ENCODE measurements at regions not wholly inside any gene's neighbourhood (a gene's known extent, or its start where the extent isn't known, plus 50 kb on each side); places are given as distances from the start of the nearest gene placed in this dataset.

DNA sequence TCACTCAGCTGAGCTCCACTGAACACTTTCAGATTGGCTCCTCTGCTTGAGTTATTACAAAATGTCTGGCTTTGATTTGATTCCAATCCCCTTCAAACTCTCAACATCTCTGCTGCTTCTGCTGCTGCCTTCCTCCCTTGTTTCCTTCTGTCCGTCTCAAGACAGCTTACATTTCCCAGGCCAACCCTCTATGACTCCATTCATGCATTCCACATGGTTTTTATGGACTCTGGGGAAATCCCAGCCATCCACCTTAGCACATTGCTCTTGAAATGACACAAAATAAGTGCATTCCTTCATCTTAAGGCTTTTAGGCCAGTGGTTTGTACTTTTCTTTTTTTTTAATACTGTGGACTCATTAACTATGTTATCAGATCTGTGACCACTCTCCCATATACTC, 68.5 kb upstream of the TMEM164 start:
- no peak for DNase-seq

DNA sequence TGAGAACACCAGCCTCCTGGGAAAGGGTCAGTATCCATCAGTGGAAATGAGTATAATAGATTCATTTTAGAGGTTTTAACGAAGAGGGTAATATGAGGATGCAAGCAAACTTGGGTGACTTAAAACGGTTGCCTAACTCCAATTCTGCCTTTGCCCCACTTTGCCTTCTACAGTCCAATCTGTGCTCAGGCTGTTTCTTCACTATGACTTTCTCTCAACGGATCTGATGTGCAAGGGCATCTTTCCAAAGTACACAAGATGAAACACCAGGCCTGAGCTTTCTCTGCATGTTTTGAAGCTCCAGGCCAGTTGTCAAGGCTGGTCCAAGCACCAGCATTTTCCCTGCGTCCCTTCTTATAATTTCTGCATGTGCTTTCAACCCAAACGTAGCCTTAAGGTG, 68.0 kb upstream of the TMEM164 start:
- no peak for DNase-seq

DNA sequence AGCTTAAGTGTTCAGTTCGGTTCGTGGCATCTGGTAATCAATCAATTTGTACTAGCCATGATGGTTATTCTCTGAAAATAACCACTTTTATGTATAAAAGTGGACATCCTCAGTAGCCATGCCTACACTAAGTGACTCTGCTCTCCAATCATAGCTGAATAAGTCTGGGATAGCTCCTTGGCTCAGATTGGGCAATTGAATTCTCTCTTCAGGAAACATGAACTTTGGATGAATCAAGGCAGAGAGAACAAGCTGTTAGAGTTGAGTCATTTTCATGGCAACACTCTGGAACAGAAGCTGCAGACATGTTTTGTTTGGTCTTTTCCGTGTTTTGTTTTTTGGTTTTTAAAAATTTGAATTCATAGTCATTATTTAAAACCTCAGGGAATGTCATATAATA, 66.8 kb upstream of the TMEM164 start:
- DNase-seq = no peak

DNA sequence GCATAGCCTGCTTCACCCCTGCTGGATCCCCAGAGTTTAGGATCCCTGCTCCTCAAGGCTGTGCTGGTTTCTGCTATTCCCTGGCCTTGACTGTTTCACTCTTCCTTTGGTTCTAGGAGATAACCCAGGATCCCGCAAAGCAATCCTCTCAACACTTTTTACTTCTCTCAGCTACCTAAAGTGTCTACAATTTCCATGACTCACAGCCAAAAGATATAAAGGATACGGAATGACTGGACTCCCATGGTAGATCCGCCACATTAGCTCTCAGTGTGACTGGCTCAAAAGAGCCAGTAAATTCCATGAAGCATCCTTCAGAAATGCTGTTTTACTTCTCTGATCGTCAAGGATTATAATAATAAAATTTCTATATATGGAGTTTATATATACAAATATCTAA, 66.3 kb upstream of the TMEM164 start:
- DNase-seq = no peak

DNA sequence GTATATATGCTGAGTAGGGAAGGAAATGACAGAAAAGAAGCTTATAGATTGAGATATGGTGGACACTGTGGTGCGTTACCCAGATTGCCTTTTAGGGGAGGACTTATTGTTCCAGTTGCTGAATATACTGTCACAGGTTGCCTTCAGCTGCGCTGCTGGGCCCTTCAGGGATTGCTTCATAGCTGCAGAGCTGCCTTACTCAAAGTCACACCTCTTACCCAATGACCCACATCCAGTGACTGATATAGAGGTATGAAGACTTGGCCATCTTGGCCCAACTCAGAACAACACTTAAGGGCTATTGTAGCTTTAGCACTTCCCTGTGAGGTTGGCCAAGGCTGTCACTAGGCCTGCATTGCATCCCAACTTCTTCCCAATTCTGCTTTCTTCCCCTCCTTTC, 63.4 kb upstream of the TMEM164 start:
- DNase-seq = no peak

DNA sequence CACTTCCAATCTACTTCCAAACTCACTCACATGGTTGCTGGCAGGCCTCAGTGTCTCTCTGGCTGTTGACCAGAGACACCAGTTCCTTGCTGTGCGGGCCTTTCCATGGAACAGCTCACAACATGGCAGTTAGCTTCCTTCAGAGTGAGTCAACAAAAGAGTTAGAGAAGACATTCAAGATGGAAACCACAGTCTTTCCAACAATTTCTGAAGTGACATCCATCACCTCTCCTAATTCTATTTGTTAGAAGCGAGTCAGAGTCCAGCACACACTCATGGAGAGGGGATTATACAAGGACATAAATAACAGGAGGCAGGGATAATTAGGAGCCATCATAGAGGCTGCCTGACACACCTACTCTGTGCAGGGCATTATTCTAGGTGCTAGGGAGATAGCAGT, 62.5 kb upstream of the TMEM164 start:
- no peak for DNase-seq

DNA sequence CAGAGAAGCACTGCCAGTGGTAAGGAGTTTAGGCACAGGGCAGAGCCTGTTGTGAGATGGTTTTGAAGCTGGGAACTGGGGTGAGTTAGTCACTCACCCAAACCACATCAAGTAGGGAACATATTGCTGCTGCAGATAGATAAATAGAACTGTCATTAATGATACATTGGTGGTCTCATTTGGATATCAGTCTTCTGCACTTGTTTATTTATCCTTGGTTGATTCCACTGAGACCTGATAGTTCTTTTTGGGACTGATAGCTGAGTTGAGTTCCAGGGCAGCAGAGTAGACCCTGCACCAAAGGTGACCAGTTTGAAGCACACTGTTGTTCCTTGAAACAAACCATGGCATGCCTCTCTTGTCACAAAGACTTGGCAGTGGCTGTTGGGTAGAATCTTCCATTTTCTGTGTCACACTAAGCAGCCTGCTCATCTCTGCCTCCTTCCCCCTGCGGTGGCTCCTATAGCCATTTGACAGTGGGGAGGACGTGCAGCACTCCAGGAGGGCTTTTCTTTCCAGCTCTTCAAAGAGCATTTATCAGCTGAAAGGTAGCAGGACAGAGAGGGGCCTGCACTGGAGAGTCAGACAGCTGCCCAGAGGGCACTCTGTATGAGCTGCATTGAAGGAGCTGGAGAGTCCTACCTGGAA, 59.7 kb upstream of the TMEM164 start:
- no peak for DNase-seq

DNA sequence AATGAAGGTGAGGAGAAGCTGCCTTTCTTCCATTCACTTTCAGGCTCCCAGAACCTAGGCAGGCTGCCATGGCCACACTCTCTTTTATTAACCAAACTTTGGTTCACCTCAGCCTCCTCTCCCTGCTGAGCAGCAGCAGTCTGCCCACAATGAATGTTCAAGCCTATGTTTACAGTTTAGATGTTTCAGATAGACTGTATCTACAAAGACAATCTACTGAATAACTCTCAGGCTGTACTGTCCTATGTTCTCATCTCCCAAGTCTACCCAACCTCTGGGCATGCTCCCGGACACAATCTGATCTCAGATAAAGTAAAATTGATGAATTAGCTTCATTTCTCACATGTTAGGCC, 59.2 kb upstream of the TMEM164 start:
- no peak for DNase-seq

DNA sequence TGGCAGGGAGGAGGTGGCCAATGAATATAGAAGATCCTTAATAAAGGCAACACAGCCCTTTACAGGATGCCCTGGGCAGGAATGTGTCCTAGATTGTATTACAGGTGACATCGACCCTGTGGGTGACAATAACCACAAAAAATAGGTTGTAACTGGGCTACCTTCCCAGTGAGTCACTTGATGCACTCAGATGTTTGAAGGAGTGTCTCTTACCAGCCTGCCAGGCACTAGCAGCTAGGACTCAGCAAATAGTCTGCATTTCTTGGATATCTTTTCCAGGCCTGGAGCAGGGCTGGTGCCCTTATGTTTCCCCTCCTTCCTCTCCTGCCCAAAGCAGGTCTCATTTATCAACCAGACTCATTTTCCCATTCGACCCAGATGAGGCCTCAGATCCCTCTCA, 50.9 kb upstream of the TMEM164 start:
- DNase-seq = no peak

DNA sequence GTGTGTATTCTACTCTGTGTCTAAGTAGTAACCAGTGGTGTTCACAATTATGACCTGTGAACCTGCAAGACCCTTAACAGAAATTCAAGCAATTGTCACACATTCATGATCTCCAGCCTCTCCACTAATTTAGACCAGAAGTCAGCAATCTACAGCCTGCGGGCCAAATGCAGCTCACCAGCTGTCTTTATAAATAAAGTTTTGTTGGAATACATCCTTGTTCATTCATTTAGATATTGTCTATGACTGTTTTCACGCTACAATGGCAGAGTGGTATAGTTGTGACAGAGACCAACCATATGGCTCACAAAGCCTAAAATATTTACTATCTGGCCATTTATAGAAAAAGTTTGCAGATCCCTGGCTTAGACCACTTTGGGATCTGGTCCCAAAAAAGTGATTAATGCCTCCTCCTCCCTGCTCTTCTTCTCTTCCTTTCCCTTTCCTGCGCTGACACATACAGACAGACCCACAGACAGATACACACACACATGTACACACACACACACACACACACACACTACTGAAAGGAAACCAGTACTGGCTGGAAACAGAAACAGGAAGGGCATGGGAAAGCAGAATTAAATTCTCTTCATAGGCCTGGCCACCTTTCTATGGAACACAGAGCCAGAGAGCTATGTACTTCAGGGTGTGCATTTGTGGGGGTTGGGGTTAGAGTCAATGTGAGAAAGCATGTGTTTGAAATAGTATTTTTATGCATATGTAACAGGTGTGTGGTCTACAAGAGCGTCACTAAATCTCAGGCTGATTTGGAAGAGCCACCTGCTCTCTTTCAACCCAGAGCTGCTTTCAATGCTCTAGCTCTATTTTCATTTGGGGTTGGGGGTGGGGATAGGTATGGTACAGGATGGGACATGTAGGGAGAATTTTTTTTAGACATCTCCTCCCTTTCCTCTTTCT, 49.7 kb upstream of the TMEM164 start:
- DNase-seq = no peak
